ENCODE measurements at regions not wholly inside any gene's neighbourhood (a gene's known extent, or its start where the extent isn't known, plus 50 kb on each side); places are given as distances from the start of the nearest gene placed in this dataset.

DNA sequence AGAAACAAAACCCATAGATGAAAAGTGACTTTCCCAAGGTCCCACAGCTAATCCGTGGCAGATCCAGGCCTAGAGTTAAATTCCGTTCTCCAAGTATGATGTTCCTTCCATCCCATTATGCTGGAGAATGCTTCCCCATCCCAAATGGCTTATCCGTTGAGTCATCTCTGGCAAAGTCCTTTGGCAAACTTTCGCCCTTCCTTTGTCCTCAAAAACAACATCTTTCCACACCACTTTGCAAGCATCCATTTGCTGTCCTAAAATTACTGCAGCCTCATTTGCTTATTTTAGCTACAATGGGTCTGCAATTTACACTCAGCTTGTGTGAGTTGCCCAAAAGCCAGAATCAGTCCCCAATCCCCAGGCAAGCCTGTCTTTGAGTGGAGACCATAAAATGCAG is 304.0 kb upstream of the TLE3 start:
- TF ChIP-seq, protein P1, sequence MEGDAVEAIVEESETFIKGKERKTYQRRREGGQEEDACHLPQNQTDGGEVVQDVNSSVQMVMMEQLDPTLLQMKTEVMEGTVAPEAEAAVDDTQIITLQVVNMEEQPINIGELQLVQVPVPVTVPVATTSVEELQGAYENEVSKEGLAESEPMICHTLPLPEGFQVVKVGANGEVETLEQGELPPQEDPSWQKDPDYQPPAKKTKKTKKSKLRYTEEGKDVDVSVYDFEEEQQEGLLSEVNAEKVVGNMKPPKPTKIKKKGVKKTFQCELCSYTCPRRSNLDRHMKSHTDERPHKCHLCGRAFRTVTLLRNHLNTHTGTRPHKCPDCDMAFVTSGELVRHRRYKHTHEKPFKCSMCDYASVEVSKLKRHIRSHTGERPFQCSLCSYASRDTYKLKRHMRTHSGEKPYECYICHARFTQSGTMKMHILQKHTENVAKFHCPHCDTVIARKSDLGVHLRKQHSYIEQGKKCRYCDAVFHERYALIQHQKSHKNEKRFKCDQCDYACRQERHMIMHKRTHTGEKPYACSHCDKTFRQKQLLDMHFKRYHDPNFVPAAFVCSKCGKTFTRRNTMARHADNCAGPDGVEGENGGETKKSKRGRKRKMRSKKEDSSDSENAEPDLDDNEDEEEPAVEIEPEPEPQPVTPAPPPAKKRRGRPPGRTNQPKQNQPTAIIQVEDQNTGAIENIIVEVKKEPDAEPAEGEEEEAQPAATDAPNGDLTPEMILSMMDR (IDR thresholded peaks at IDR 0.05; ENCODE audit: borderline replicate concordance, extremely low read depth, insufficient read depth): no peak
- Histone ChIP-seq H3K9me3 (ENCODE audit: control insufficient read depth in 2 of 3, insufficient read depth in 1 of 3, low read length in 3 of 3) (peaks cover 0 to 7% (median 0%) of the 10 kb centered on the region in 3 donors), H3K4me3 (ENCODE audit: low read length in 3 of 3) (no peak overlapping the region), H3K27ac (ENCODE audit: low read depth in 2 of 2, low read length in 2 of 2) (no peak overlapping the region), H3K4me1 (ENCODE audit: control insufficient read depth in 2 of 3, insufficient read depth in 2 of 3, low read depth in 1 of 3, low read length in 3 of 3) (peaks cover 0 to 5% (median 2%) of the 10 kb centered on the region in 3 donors), H3K36me3 (ENCODE audit: control insufficient read depth in 2 of 3, insufficient read depth in 3 of 3, low read length in 3 of 3) (no peaks in the 10 kb centered on the region), H3K27me3 (ENCODE audit: control insufficient read depth, insufficient read depth, low read length) (peaks cover 3% of the 10 kb centered on the region), H3K9ac (ENCODE audit: low read length in 3 of 3) (no peak overlapping the region)
- FAIRE-seq: no peak
- no peak for DNase-seq
- intact Hi-C loops (cut with DNase I): no loop called here

DNA sequence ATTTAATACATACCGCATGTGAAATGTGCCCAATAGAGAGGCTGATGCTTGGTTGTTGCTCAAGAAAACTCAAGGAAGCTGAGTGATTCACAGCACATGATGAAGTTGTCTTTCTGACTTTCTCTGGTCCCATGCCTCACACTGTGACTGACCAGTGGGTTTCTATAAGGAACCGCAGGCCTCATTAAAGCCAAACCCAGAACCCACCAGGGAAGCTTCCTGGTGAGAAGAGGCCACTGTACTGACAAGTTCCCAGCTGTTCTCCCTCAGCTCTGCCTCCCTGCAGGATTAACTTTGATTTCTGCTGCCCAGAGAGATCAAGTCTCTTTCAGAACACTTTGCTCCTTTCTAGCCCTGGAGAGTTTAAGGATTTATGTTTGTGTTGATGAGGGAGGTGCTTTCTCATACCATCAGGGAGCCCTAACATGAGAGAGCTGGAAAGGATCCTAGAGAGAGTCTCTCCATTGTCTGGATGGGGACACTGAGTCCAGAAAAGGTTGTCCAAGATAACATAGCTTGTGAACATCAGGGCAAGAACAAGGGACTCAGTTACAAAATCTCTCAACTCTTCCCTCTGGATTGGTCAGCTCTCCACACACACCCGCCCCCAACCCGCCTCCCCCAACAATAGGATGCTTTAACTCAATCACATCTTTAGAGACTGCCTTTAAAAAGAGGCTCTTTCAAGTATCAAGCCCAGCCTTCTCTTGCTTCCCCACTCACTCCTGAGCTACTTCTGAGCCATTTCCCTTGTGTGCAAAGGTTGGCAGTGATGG is 303.2 kb upstream of the TLE3 start:
- peaks cover 0 to 5% (median 0%) of the 10 kb centered on the region in 3 donors for H3K4me1 ChIP-seq (ENCODE audit: control insufficient read depth in 2 of 3, insufficient read depth in 2 of 3, low read depth in 1 of 3, low read length in 3 of 3)
- no peaks in the 10 kb centered on the region for H3K36me3 ChIP-seq (ENCODE audit: control insufficient read depth in 2 of 3, insufficient read depth in 3 of 3, low read length in 3 of 3)
- peaks cover 6% of the 10 kb centered on the region for H3K27me3 ChIP-seq (ENCODE audit: control insufficient read depth, insufficient read depth, low read length)
- no peak overlapping the region for H3K4me3 ChIP-seq (ENCODE audit: low read length in 3 of 3)
- TF ChIP-seq, protein P1 (IDR thresholded peaks at IDR 0.05; ENCODE audit: borderline replicate concordance, extremely low read depth, insufficient read depth): no peak
- no peak overlapping the region for H3K27ac ChIP-seq (ENCODE audit: low read depth in 2 of 2, low read length in 2 of 2)
- DNase-seq (no peak), FAIRE-seq (no peak)
- no peak overlapping the region for H3K9ac ChIP-seq (ENCODE audit: low read length in 3 of 3)
- intact Hi-C loops (cut with DNase I): no loop called here
- H3K9me3 ChIP-seq (ENCODE audit: control insufficient read depth in 2 of 3, insufficient read depth in 1 of 3, low read length in 3 of 3): peaks cover 0 to 5% (median 0%) of the 10 kb centered on the region in 3 donors

DNA sequence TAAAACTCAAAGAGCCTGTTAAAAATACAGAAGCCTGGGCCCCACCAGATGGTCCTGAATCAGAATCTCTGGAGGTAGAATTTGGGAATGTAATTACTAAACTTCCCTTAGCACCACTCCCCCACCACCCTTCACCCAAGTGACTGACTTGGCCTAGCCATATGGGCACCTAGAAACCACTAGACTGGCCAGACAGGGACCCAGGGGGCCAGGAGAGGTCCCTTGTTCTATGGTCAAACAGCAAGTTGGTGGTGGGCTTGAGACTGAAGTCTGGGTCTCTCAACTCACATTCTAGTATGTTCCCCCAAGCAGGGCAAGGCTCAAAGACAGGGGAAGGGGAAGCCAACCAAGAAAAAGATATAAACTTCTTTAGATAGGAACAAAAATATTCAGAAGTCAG is 301.5 kb upstream of the TLE3 start:
- no peak overlapping the region for H3K27ac ChIP-seq (ENCODE audit: low read depth in 2 of 2, low read length in 2 of 2)
- FAIRE-seq (no peak), DNase-seq (no peak)
- TF ChIP-seq, protein P1 (IDR thresholded peaks at IDR 0.05; ENCODE audit: borderline replicate concordance, extremely low read depth, insufficient read depth): no peak
- peaks cover 0 to 5% (median 0%) of the 10 kb centered on the region in 3 donors for H3K4me1 ChIP-seq (ENCODE audit: control insufficient read depth in 2 of 3, insufficient read depth in 2 of 3, low read depth in 1 of 3, low read length in 3 of 3)
- H3K36me3 ChIP-seq (ENCODE audit: control insufficient read depth in 2 of 3, insufficient read depth in 3 of 3, low read length in 3 of 3): no peaks in the 10 kb centered on the region
- H3K4me3 ChIP-seq (ENCODE audit: low read length in 3 of 3): no peak overlapping the region
- intact Hi-C loops (cut with DNase I): no loop called here
- no peak overlapping the region for H3K9ac ChIP-seq (ENCODE audit: low read length in 3 of 3)
- no peaks in the 10 kb centered on the region for H3K9me3 ChIP-seq (ENCODE audit: control insufficient read depth in 2 of 3, insufficient read depth in 1 of 3, low read length in 3 of 3)
- peaks cover 9% of the 10 kb centered on the region for H3K27me3 ChIP-seq (ENCODE audit: control insufficient read depth, insufficient read depth, low read length)
